RKO (cell line): ENCODE measurements at regions not wholly inside any gene's neighbourhood (a gene's known extent, or its start where the extent isn't known, plus 50 kb on each side); places are given as distances from the start of the nearest gene placed in this dataset.
A peak's percentile ranks its signal among the peaks of the same experiment; 100 is the strongest.

Experiments
- DNase-seq: peaks from one replicate; pipeline ENCODE4 v3.0.0-alpha.2; 2016; ENCODE audit warnings: low spot score

DNA sequence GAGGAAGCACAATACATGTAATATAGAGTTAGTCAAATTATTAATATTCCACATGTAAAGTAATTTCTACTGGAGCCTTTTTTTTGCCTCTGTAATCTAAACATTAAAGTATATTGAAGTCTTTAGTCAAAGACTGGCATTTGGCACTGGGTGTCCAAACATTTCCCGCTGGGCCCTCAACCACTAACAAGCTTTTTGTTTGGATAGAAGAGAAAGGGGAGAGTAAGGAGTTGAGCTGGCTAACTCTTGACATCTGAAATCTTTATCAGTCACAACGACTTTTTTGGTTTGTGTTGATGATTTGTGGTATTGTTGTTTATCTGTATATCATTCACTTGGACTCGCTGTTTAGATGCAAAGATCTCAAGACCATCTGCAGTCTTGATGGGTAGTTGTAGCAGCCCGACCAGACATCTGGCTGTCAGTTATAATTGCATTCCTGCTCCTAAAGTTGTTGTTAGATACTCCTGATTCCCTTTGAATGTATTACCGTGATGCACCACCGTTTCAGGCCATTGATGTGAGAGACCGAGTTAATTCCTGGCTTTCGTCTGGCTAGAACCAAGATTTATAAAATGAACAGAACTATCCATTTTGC lies 379.6 kb downstream of the MTX2 start:
- no peak for DNase-seq

DNA sequence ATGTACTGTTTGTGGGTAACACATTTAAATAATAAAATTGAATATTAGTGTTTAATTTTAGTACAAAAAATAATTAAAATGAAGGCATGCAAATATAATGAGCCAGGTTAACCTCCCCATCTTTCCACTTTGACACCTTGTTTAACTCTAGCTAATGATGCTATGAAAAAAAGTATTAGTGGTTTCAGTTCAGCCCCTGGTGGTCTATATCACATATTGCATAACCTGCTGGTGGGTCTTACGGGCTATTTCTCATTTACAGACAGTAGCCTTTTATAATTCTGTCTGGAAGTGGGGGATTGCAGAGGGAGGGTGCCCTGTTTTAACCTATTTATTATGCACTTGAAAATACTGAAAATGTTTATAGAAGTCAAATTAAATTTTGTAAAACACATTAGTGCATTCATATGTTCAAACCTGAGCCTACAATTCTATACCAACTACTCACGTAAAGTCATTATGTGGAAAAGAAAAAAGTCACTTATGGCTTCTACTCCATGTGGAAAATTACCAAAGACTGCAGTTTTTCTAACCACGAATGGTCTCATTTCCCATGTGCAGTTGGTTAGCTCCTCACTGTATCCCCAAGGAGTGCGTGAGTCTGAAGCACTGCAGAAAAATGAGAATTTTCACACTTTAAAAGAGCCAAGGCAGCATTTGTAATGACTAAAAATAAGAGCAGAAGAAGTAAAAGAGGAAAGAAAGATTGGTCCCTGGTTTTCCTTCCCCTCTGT lies 381.0 kb downstream of the MTX2 start:
- no peak for DNase-seq

DNA sequence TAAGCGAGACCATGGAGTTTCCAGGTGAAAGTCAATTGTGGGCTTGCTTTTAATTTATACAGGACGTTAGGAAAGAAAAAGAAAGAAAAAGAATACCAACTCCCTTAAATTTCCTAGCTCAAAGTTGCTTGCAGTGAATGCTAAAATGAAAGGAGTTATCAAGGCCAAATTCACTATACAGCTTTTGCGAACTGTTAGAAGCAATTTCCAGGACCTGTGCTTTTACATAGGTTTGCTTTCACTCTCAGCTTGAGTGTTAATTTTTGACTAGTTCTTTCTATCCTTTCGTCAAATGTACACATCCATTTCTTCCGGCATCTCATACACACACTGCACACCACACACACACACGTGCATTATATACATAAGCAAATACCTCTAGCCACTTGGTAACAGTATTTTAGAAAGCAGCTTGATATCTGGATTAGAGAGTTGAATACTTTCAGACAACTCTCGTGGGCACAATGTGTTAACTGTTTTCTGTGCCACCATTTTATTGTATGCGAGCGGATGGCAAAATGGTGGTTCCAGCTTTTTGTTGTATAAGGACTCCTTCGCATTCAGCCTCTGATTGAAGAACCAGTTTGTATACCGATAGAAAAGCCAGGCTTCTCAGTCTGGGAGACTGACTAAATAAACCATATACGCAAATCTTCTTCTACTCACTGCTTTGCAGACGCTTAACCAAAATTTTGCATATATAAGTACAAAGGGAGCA lies 381.8 kb downstream of the MTX2 start:
- DNase-seq, result no peak

DNA sequence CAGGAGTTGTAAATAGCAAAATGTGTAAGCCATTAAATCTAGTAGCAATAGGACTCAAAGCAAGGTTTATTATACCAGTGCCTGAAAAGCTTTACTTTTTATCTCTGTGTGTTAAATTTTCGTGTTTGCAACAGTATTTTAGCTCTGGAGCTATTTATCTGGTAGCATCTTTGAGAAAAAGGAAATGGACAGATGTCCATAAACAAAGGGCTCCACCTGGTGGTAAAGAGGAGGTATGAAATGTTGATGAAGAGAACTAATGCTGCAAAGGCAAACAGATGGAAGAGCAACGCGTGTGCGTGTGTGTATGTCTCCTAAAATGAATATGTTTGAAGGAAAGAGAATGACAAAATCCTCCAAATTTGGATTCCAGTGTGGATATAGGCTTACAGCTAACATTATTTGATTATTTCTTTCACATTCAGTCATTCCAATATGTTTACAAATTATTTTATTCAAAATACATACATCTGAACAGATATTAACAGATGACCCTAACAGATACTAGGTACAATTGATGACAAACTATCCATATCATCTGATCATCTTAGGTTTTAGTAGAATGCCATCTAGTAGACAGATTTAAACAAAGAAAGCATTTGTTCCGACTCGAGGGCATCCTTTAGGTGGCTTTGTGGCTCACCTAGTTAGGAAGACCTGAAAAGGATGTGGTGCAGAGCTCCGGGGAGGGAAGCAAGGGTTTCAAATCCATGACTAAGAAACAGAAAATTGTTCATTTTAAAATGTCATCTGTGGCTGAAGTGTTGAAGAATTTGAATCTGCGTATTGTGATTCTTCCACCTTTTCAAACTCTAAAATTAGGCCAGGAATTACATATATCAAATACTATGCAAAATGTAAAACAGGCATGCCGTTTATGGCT lies 383.3 kb downstream of the MTX2 start:
- DNase-seq, result peak; percentile 89

DNA sequence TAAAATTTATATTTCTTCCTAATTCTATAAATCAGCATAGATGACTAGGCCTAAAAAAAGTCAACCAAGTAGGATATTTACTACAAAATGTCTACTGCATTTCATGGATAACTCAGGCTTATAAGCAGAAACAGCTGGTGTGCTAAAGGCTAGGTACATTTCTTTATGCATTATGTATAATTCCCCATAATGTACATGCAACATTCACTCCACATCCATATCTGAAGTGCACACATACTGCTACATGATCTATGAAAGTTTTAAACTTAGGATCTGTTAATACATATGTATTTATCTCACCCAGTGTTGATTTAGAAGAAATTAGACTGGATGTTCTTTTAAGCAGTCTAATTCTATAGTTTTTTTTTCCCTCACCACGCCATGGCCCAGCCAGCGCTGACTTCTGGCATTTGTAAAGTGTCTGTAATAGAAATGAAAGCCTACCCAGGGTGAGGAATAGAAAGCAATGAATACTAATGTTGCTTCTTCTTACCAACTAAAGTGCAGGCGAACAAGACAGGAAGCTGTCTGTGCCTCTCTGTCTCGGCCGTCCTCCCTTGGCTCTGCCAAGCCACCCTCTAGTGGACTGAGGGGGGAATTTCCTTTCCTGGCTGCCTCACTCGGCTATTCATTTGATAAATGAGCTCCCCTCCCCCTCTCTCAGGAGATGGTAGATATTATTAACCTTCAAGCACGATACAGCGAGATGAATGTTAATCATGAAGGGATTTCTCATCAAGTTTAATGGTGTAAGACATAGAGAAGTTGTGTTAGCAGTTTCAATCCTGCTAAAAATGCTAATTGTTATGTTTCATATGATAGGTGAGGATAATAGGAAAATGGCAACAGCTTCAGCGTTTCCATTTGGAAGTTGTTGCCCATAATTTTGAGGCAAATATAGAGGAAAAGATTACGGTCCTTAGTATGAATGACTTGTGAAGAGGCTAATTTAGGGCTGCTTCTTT lies 384.5 kb downstream of the MTX2 start:
- DNase-seq, result peak; percentile 89

DNA sequence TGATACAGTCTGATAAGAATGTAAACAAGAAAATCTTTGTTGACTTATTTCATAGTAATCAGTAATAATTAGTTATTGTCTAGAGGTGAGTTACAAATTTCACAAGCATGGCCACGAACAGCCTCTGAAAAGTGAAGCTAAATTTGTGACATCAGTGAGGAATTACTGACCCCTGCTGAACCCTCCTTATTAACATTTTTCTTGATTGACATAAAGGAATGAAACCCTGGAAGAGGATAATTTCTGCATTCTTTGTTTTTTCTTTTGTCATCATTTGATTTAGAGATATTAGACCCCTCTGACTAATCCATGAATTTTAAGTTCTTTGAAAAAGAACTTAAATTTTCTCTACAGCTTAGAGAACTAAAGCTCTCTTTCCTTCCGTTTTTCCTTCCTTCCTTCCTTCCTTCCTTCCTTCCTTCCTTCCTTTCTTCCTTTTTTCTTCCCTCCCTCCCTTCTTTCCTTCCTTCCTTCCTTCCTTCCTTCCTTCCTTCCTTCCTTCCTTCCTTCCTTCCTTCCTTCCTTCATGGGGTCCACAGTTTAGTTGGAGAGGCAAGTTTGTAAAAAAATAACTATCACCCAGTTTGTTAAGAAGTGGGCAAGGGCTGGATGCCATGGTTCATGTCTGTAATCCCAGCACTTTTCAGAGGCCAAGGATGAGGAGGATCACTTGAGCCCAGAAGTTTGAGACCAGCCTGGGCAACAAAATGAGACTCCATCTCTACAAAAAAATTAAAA lies 387.0 kb downstream of the MTX2 start:
- DNase-seq, result no peak

DNA sequence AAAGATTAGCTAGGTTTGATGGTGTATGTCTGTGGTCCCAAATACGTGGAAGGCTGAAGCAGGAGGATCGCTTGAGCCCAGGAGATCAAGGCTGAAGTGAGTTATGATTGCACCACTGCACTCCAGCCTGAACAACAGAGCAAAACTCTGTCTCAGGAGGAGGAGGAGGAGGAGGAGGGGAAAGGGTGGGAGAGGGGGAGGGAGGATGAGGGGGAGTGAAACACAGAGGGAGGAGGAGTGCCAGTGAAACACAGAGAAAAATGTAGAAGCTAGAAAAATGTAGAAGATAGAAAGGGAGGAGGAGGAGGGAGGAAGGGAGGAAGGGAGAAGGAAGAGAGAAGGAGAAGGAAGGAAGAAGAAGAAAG lies 387.5 kb downstream of the MTX2 start:
- DNase-seq, result no peak

DNA sequence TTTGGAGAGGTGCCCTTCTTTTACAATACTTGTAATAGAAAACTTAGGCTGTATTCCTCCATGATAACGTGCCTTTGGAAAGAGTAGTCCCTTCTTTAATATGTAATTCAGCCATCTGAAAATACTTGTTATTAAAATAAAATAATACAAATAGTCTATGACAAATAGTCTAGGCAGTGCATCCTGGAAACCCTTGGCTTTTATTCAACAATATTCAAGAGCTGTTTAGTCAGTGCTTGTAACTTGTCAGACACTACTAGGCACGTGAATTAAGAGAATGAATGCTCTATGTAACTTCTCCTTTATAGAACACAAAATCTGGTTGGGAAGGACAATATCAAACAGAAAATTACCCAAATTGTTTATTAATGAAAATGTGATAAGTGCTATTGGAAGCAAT lies 388.2 kb downstream of the MTX2 start:
- no peak for DNase-seq

DNA sequence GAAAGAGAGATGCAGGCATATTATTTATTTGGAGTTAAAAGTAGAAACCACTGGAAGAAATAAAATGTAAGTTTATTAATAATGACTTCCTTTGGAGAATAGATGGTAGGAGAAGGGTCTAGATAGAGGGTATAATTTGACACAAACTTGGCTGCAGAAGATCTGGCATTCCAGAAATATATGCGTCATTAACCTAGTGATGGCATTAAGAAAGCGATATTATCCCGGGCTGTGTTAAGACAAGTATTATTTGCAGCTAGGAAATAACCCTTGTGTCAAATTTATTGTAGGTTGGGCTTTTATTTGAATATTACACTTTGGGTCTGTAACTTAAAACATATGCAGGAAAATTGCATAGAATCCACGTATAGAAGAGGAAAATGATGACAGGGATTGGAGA lies 389.5 kb downstream of the MTX2 start:
- DNase-seq, result no peak

DNA sequence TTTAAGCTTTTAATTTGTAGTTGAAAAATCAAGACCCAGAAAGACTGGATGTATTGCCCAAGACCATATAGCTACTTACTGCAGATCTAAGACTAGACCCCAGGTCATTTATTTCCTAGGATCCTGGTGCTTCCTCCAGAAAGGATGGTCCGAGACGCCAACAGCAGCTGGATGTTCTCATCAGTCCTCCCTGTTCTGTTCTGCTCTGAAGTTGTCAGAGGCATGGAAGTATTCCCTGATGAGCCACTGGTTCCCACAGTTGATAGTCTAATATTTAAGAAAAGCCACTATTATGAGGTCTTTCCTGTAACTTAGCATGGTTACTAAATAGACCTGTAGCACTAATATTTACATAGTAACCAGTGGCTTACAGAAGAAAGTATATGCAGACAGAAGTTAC lies 393.5 kb downstream of the MTX2 start:
- no peak for DNase-seq

DNA sequence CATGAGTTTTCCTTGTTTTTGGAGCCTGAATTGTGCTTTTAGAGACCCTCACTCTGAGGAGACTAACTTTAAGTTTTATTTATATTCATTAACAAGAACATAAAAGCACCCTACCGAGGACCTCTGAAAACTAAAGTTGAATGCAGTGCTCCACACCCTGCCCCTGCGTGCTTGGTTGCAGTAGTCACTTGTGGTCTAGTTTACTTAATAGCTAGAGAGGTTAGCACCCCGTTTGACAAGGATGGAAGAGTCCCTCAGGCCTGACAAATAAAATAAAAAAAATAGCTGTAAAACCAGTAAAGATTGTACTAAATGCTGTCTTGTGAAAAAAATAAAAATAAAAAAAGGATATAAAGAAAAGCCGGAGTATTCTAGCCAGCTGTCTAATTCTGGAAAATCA lies 395.2 kb downstream of the MTX2 start:
- DNase-seq, result no peak

DNA sequence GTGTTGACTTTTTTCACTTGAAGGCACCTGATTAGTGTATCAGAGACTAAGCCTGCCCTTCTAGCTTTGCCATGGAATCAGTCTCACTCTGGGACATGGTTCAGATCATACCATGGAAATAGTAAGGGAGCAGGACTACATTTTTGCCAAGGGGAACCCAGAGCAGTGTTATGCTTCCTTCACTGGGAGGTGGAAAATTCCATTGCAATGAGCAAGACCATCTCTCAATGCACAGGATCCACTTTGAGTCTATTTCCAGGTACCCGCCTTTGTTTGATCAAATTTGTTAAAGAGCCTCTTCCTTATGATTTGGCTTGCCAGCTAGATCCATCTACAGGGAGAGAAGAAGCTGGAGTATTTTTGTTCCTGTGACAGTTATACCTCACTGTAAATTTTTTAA lies 395.8 kb downstream of the MTX2 start:
- DNase-seq, result no peak

DNA sequence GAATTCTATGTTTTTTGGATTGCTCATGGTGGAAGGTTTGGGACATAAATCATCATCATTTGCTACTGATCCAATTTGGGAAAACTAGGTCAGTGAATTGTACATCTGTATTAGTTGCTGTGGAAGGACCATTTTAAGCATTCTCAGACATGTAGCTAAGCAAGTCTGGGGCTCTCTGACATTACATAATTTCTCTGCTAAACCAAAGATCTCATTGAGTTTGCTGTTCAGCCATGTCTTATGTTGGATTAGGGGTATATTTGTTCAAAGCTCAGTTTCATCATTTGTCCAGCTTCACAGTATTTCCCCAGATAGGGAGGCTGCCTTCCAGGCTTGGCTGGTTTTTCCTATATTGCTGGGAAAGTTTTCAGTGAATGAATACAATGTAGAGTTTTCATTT lies 399.7 kb downstream of the MTX2 start:
- no peak for DNase-seq

DNA sequence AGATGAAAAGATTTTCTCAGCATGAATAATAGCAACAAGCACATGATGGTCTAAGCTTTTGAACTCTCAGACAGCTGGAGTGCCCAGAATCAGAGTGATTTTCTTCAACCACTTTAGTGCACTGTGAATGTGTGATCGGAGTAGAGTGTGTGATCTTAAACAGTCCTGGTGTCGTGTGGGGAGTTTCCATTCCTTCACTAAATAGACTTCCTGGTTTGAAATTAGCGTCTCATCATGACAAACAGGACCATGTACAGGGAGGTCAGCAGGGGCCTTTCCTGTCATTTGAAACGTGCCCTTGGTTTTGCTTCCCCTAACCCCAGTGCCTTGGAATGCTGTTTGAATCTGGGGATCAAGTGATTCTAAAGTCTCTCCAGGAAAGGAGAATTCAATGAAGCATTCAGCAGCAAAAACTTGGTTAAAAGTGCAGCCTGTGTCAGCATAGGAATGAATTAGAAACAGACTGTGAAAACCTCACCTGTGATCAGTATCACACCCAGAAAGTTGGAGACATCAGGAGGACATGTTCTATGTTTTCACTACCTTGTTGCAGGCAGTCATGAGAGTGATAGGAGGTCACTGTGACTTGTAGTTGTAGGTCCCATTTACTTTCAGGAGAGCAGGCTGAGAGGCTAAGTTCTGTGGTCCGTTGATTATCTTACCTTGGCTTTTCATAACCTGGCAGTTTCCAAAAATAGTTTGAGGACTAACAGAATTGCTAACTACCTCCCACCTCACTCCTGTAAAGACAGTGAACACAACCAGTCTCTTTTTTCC lies 400.3 kb downstream of the MTX2 start:
- no peak for DNase-seq

DNA sequence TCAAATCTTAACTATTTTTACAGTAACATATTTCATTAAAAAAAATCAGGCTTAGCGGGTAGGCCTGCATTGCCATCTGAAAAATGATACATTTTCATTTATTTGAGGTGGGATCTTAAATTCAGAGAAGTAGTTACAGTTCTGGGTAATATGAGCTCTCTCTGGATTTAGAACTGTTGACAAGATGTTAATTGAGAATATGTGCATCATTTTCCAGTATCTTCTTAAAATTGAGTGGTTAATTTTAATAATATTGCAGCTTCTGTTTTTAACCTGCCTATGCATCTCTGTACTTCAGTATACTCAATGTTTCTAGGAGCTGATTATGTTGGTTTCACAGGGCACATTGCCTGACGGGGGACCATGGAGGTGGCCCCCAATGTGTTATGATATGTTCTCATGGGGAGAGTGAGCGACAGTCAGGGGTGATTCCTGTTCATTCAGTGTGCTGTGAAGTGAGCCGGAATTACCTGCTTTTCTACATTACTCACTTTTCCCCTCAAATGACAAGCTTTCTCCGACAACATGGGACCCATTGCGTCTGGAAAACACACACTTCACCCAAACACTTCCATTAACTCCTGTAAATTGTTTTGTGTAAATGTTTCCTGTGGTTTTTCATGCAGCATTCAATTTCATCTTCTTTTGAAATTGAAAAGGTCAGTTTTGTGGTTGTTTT lies 406.2 kb downstream of the MTX2 start:
- no peak for DNase-seq

DNA sequence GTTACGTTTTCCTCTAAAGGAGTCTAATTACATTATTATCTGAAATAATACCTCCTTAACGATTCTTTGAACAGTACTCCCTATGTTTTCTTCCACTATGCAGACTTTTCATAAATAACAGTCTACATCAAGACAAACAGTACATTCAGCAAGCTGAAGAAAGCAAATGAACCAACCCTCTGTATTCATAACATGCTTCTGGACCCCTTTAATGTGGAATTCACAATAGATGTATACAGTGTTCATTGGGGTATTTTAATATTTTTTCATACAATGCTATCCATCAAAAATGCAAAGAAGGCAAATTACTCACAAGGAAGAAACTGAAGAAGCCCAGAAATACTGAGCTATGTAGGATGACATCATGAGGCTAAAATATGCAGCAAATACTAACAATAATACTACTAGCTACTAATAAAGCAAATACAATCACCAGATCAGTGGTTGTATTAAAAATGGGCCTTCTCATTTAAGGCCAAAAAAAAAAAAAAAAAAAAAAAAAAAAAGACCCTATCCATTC lies 408.6 kb downstream of the MTX2 start:
- no peak for DNase-seq

DNA sequence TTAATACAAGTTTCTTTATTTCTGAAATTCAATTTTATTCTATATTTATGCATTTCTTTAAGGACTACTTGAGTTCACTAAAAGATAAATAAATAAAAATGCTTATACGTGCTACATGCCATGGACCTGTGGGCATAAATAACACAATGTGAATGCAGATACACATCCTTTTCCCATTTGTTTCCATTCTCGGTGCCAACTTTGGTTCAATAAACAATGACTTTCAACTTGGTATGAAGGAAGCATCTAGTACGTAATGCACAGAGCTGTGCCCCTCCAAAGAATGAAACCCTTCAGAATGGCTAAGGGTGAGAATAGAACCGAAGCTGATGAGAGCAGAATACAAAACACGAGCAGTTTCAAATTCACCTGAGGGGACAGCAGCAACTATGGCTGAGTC lies 409.3 kb downstream of the MTX2 start:
- DNase-seq, result no peak

DNA sequence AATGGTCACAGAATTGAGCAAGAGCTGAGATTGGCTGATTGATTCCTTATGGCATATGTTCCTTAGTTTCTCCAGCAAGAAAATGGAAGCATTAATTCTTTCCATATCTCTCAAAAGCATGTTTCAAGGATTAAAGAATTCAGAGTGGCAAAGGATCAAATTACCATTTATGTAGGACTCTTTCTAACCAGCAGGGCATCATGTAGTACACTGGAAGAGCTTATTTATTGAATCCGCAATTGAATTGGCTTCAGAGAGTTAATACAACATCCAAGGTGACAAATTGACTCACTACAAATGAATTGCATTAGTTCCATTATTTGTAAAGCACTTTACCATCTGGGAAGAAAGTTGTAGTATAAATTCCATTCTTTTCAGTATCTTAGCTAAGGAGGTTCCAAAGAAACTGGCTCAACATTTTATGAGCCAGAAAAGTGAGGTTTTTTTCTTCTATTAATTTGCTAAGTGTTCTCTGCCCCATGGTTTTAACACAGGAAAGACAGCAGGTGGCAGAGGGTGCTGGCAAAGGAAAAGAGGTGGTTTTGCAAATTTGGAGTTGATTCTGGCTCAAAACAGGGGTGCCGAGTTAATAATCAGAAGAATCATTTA lies 409.9 kb downstream of the MTX2 start:
- no peak for DNase-seq
